ENCODE measurements at regions not wholly inside any gene's neighbourhood (a gene's known extent, or its start where the extent isn't known, plus 50 kb on each side); places are given as distances from the start of the nearest gene placed in this dataset.
A peak's percentile ranks its signal among the peaks of the same experiment; 100 is the strongest.

DNA sequence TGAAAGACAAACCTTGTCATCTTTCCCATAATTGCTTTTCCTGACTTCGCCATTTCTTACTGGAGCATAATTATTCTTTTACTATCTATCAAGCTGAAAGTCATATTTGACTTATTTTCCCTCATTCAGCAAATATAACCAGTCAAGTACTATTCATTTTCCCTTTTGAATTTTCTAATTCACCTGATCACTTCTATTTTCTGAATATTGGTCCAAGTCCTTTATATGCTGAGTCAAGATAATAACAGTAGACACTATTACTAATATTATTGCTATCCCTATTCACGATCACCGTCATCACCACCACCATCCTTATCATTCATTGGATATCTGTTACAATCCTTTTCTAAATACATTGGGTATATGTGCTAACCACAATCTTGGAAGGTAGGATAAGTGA lies 728.0 kb downstream of the NOVA1 start:
- TF ChIP-seq CTCF (conservative IDR thresholded peaks at IDR 0.05; ENCODE audit: control insufficient read depth, insufficient read depth, low read depth, low read length): no peak
- no peak overlapping the region for H3K4me3 ChIP-seq (ENCODE audit: control insufficient read depth, low read depth, low read length)
- no peak for DNase-seq (ENCODE audit: low read depth)

DNA sequence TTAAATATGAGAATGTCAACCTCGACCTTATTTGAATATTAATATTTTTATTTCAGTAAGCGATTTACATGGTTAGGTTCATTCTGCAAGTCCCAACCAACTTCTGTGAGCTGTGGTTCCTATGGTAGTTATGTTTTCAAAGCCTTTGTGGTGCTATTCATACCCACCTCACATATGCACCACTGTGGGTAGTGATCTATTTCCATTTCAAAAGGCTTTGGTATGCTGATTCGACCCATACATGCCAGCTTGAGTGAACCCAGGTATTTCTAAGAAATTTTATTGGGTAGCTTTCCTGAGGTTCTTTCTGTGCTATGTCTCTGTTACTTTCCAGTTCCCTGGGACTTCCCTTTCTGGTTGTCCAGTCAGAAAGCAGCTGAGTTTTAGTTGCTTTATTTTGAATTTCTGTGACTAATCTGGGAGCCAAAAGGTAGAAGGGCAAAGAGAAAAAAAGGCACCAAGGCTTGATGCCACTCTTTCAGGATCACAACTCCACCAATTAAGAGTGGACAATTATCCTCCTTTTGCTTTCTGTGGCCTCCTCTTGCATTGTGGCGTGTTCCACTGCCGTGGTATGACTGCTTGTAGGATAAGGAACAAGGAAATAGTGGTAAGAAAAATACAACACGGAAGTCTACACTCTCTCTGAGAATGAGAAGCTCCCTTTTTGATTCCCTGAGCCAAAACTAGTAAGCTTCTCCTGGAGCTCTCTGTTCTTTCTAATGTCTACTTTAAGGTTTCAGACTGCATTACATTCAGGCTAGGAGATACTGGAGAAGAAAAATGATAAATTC lies 729.1 kb downstream of the NOVA1 start:
- no peak for DNase-seq (ENCODE audit: low read depth)
- no peak overlapping the region for H3K4me3 ChIP-seq (ENCODE audit: control insufficient read depth, low read depth, low read length)
- TF ChIP-seq CTCF (conservative IDR thresholded peaks at IDR 0.05; ENCODE audit: control insufficient read depth, insufficient read depth, low read depth, low read length): no peak

DNA sequence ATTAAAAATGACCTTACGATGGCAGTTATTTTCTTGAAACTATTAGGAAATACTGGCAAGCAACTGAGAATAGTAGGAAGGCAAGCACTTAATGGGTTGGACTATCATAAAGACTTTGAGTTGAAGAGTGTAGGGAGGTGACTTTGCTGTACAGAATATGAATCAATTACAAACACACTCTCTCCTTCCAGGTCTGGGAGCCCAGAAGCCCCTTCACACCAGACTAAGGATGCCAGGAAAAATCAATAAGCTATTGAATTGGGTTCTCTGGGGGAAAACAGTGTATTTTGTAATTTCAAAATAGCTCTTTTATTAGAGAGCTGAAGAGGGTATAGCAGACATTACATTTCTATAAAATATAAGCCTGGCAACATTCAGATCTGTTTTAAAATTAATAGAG lies 736.4 kb downstream of the NOVA1 start:
- H3K4me3 ChIP-seq (ENCODE audit: control insufficient read depth, low read depth, low read length): no peak overlapping the region
- no peak for DNase-seq (ENCODE audit: low read depth)
- TF ChIP-seq CTCF (conservative IDR thresholded peaks at IDR 0.05; ENCODE audit: control insufficient read depth, insufficient read depth, low read depth, low read length): no peak

GRCh38 chr14:25848601-25849000 lies 749.2 kb downstream of the NOVA1 start:
- peak; percentile 13 for DNase-seq (ENCODE audit: low read depth)
- no peak overlapping the region for H3K4me3 ChIP-seq (ENCODE audit: control insufficient read depth, low read depth, low read length)
- TF ChIP-seq CTCF (conservative IDR thresholded peaks at IDR 0.05; ENCODE audit: control insufficient read depth, insufficient read depth, low read depth, low read length): no peak

DNA sequence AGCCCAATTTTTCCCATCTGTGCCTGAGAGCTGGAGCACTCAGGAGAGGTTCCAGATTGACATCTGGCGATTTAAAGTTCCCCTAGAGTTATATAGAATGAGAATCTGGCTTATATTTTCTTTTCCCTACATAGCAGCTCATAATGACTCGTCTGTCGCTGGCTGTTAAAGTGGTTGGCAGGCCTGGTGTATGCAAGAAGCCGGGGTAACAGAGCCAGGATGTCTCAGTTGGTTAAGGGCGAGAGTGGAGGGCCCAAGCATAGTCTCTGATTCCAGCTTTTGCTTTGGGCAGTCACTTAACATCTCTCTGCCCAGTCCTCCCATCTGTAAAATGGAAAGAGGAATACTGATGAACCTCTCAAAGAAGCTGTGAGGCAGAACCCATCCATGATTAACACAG lies 751.6 kb downstream of the NOVA1 start:
- no peak overlapping the region for H3K4me3 ChIP-seq (ENCODE audit: control insufficient read depth, low read depth, low read length)
- DNase-seq (ENCODE audit: low read depth): no peak
- no peak for TF ChIP-seq CTCF (conservative IDR thresholded peaks at IDR 0.05; ENCODE audit: control insufficient read depth, insufficient read depth, low read depth, low read length)

- H3K4me3 ChIP-seq (ENCODE audit: control insufficient read depth, low read depth, low read length): no peak overlapping the region
- TF ChIP-seq CTCF (conservative IDR thresholded peaks at IDR 0.05; ENCODE audit: control insufficient read depth, insufficient read depth, low read depth, low read length): no peak
- DNase-seq (ENCODE audit: low read depth): no peak
These were observed 754.1 kb downstream of the NOVA1 start for GRCh38 chr14:25843481-25844470.
